Astrocyte of the spinal cord (primary cell): ENCODE measurements at regions not wholly inside any gene's neighbourhood (a gene's known extent, or its start where the extent isn't known, plus 50 kb on each side); places are given as distances from the start of the nearest gene placed in this dataset.

Experiments
- DNase-seq: peaks from one replicate; pipeline ENCODE4 v3.0.0; 2011; ENCODE audit warnings: low read depth, low spot score
- H3K4me3 ChIP-seq: 2 replicates; pipeline ENCODE4 v1.5.1; 2011; ENCODE audit warnings: low read depth, mild to moderate bottlenecking, low read length, moderate library complexity
- CTCF ChIP-seq: IDR thresholded peaks from 2 replicates; pipeline ENCODE4 v1.5.1; 2012; ENCODE audit warnings: low read depth, mild to moderate bottlenecking, low read length, inconsistent platforms
- in situ Hi-C: cut with HindIII; loops from 2 replicates; pipeline ENCODE4 v1.10.0; 2017; ENCODE audit warnings: low sequenced_read_pairs

GRCh38 chr12:92493816-92494215 lies 209.0 kb upstream of the PLEKHG7 start:
- DNase-seq, result peak; percentile 22

GRCh38 chr12:92492995-92493394 lies 209.8 kb upstream of the PLEKHG7 start:
- in situ Hi-C loops, result no loop called here
- DNase-seq, result no peak
- no peak for TF ChIP-seq CTCF
- H3K4me3 ChIP-seq, result no peak overlapping the region

More at GRCh38 chr12:92493816-92494215, 209.0 kb upstream of the PLEKHG7 start:
- H3K4me3 ChIP-seq, result no peak overlapping the region
- TF ChIP-seq CTCF, result no peak
- in situ Hi-C loops, result no loop called here

GRCh38 chr12:92492291-92492690 lies 210.5 kb upstream of the PLEKHG7 start:
- in situ Hi-C loops, result no loop called here
- TF ChIP-seq CTCF, result no peak
- no peak for DNase-seq
- no peak overlapping the region for H3K4me3 ChIP-seq

GRCh38 chr12:92489781-92490180 lies 213.0 kb upstream of the PLEKHG7 start:
- DNase-seq, result no peak
- in situ Hi-C loops, result no loop called here
- no peak overlapping the region for H3K4me3 ChIP-seq
- TF ChIP-seq CTCF, result no peak

GRCh38 chr12:92488735-92489134 lies 214.1 kb upstream of the PLEKHG7 start:
- H3K4me3 ChIP-seq, result no peak overlapping the region
- no peak for DNase-seq
- no peak for TF ChIP-seq CTCF
- in situ Hi-C loops, result no loop called here

GRCh38 chr12:92487138-92487485 lies 215.7 kb upstream of the PLEKHG7 start:
- no peak overlapping the region for H3K4me3 ChIP-seq
- no peak for DNase-seq
- in situ Hi-C loops, result no loop called here
- no peak for TF ChIP-seq CTCF

- H3K4me3 ChIP-seq, result no peak overlapping the region
- in situ Hi-C loops, result no loop called here
Observed at GRCh38 chr12:92486443-92487137, 216.2 kb upstream of the PLEKHG7 start.

More at GRCh38 chr12:92486443-92487137, 216.2 kb upstream of the PLEKHG7 start:
- no peak for DNase-seq
- no peak for TF ChIP-seq CTCF
